ENCODE measurements at regions not wholly inside any gene's neighbourhood (a gene's known extent, or its start where the extent isn't known, plus 50 kb on each side); places are given as distances from the start of the nearest gene placed in this dataset.

- no peaks in the 10 kb centered on the region for H3K79me2 ChIP-seq (ENCODE audit: low read length)
- H3K9me3 ChIP-seq (ENCODE audit: low read length) = no peaks in the 10 kb centered on the region
- ChIA-PET CTCF (no interaction called here), POLR2A (ENCODE audit: unreplicated experiment) (no interaction called here)
- H3K4me2 ChIP-seq (ENCODE audit: low read length) = no peak overlapping the region
- no peak for TF ChIP-seq CTCF (conservative IDR thresholded peaks at IDR 0.05; ENCODE audit: low read depth, low read length)
- TF ChIP-seq EZH2phosphoT487 (IDR thresholded peaks at IDR 0.05; ENCODE audit: borderline replicate concordance, low read length) = no peak
- no peak for TF ChIP-seq EZH2 (IDR thresholded peaks at IDR 0.05; ENCODE audit: low read length, unreplicated experiment)
- H3K27ac ChIP-seq (ENCODE audit: low read length) = no peak overlapping the region
- H3K36me3 ChIP-seq (ENCODE audit: low read depth, low read length) = no peaks in the 10 kb centered on the region
- no peaks in the 10 kb centered on the region for H3F3A ChIP-seq (ENCODE audit: low read length, unreplicated experiment)
- intact Hi-C loops (cut with micrococcal nuclease) = loop anchor here (5.0 to 10.0 kb wide), 6 partner anchors 888 to 1873 kb away; no protein-coding TSS in a partner anchor
- ATAC-seq = no peak
- no peak overlapping the region for H2AFZ ChIP-seq (ENCODE audit: low read length)
- no TSS peak for BruUV-seq (replicated peaks)
- H3K4me1 ChIP-seq (ENCODE audit: insufficient read depth, low read length) = peaks cover 7% of the 10 kb centered on the region
- no peak overlapping the region for H3K9ac ChIP-seq (ENCODE audit: low read length)
- no peaks in the 10 kb centered on the region for H3K9me2 ChIP-seq (replicated peaks; ENCODE audit: low read length)
- DNase-seq = no peak
- H3K4me3 ChIP-seq (ENCODE audit: low read length) = no peak overlapping the region
- no peaks in the 10 kb centered on the region for H4K20me1 ChIP-seq (ENCODE audit: low read length)
- peaks cover 45% of the 10 kb centered on the region for H3K27me3 ChIP-seq (ENCODE audit: low read length)
These were observed 69.5 kb upstream of the PRKG1 start for GRCh38 chr10:51004776-51005175.

- BruUV-seq (replicated peaks) = no TSS peak
- DNase-seq (peak; percentile 6), ATAC-seq (no peak)
- intact Hi-C loops (cut with micrococcal nuclease) = loop anchor here (5.0 to 10.0 kb wide), 2 partner anchors 887 to 1719 kb away; no protein-coding TSS in a partner anchor
- Histone ChIP-seq H3K4me3 (ENCODE audit: low read length) (no peak overlapping the region), H3K4me2 (ENCODE audit: low read length) (no peak overlapping the region), H3K9ac (ENCODE audit: low read length) (no peak overlapping the region), H3K9me3 (ENCODE audit: low read length) (no peaks in the 10 kb centered on the region), H3K36me3 (ENCODE audit: low read depth, low read length) (no peaks in the 10 kb centered on the region), H3K9me2 (replicated peaks; ENCODE audit: low read length) (no peaks in the 10 kb centered on the region), H3K27ac (ENCODE audit: low read length) (no peak overlapping the region), H2AFZ (ENCODE audit: low read length) (no peak overlapping the region), H3K4me1 (ENCODE audit: insufficient read depth, low read length) (peaks cover 7% of the 10 kb centered on the region), H4K20me1 (ENCODE audit: low read length) (no peaks in the 10 kb centered on the region), H3K79me2 (ENCODE audit: low read length) (no peaks in the 10 kb centered on the region), H3F3A (ENCODE audit: low read length, unreplicated experiment) (no peaks in the 10 kb centered on the region), H3K27me3 (ENCODE audit: low read length) (peaks cover 38% of the 10 kb centered on the region)
- ChIA-PET CTCF (no interaction called here), POLR2A (ENCODE audit: unreplicated experiment) (no interaction called here)
- TF ChIP-seq EZH2 (IDR thresholded peaks at IDR 0.05; ENCODE audit: low read length, unreplicated experiment) (no peak), CTCF (conservative IDR thresholded peaks at IDR 0.05; ENCODE audit: low read depth, low read length) (no peak)
These were observed 68.7 kb upstream of the PRKG1 start for GRCh38 chr10:51005551-51005950.

- no peak overlapping the region for H3K4me2 ChIP-seq (ENCODE audit: low read length)
- no peak overlapping the region for H3K4me3 ChIP-seq (ENCODE audit: low read length)
- H3K9ac ChIP-seq (ENCODE audit: low read length) = no peak overlapping the region
- no peak for DNase-seq
- no TSS peak for BruUV-seq (replicated peaks)
- peaks cover 34% of the 10 kb centered on the region for H3K27me3 ChIP-seq (ENCODE audit: low read length)
- ATAC-seq = no peak
- H3K9me3 ChIP-seq (ENCODE audit: low read length) = no peaks in the 10 kb centered on the region
- TF ChIP-seq EZH2phosphoT487 (IDR thresholded peaks at IDR 0.05; ENCODE audit: borderline replicate concordance, low read length) (no peak), CTCF (conservative IDR thresholded peaks at IDR 0.05; ENCODE audit: low read depth, low read length) (no peak), EZH2 (IDR thresholded peaks at IDR 0.05; ENCODE audit: low read length, unreplicated experiment) (no peak)
- CTCF ChIA-PET = interaction anchor here (0.7 kb wide), 2 partner anchors 69 to 531 kb away, joined by 3 to 5 read pairs; no protein-coding TSS in a partner anchor
- H3K79me2 ChIP-seq (ENCODE audit: low read length) = no peaks in the 10 kb centered on the region
- intact Hi-C loops (cut with micrococcal nuclease) = loop anchor here (5.0 to 10.0 kb wide), 2 partner anchors 886 to 1718 kb away; no protein-coding TSS in a partner anchor
- no peaks in the 10 kb centered on the region for H3K36me3 ChIP-seq (ENCODE audit: low read depth, low read length)
- no peaks in the 10 kb centered on the region for H4K20me1 ChIP-seq (ENCODE audit: low read length)
- H3K9me2 ChIP-seq (replicated peaks; ENCODE audit: low read length) = no peaks in the 10 kb centered on the region
- POLR2A ChIA-PET (ENCODE audit: unreplicated experiment) = no interaction called here
- no peak overlapping the region for H3K27ac ChIP-seq (ENCODE audit: low read length)
- peaks cover 7% of the 10 kb centered on the region for H3K4me1 ChIP-seq (ENCODE audit: insufficient read depth, low read length)
- no peaks in the 10 kb centered on the region for H3F3A ChIP-seq (ENCODE audit: low read length, unreplicated experiment)
- H2AFZ ChIP-seq (ENCODE audit: low read length) = no peak overlapping the region
These were observed 67.6 kb upstream of the PRKG1 start for GRCh38 chr10:51006686-51007085.

Measured in PC-3 (cell line).